ENCODE measurements at regions not wholly inside any gene's neighbourhood (a gene's known extent, or its start where the extent isn't known, plus 50 kb on each side); places are given as distances from the start of the nearest gene placed in this dataset.
"Not testable (repeated sequence)": the region's sequence is repeated elsewhere in the genome, so short reads cannot be mapped to it uniquely, and the experiment has no call there.

GRCh38 chr5:92944903-92945604 lies 636.0 kb downstream of the NR2F1-AS1 start:
- no peak for DNase-seq (ENCODE audit: low spot score)

GRCh38 chr5:92944337-92944736 lies 636.7 kb downstream of the NR2F1-AS1 start:
- no peak for TF ChIP-seq CTCF (IDR thresholded peaks at IDR 0.05; ENCODE audit: extremely low read depth, missing control alignments)
- DNase-seq (ENCODE audit: low spot score), result no peak

More at GRCh38 chr5:92944903-92945604, 636.0 kb downstream of the NR2F1-AS1 start:
- TF ChIP-seq CTCF (IDR thresholded peaks at IDR 0.05; ENCODE audit: extremely low read depth, missing control alignments), result no peak

- no peak for DNase-seq (ENCODE audit: low spot score)
- no peak for TF ChIP-seq CTCF (IDR thresholded peaks at IDR 0.05; ENCODE audit: extremely low read depth, missing control alignments)
Observed at GRCh38 chr5:92942762-92943161, 638.3 kb downstream of the NR2F1-AS1 start.

GRCh38 chr5:92941806-92942205 lies 639.2 kb downstream of the NR2F1-AS1 start:
- no peak for TF ChIP-seq CTCF (IDR thresholded peaks at IDR 0.05; ENCODE audit: extremely low read depth, missing control alignments)
- DNase-seq (ENCODE audit: low spot score), result no peak

- no peak for TF ChIP-seq CTCF (IDR thresholded peaks at IDR 0.05; ENCODE audit: extremely low read depth, missing control alignments)
- DNase-seq (ENCODE audit: low spot score), result no peak
Observed at GRCh38 chr5:92939428-92939827, 641.6 kb downstream of the NR2F1-AS1 start.

GRCh38 chr5:92937396-92937795 lies 643.6 kb downstream of the NR2F1-AS1 start:
- DNase-seq (ENCODE audit: low spot score), result not testable (repeated sequence)

GRCh38 chr5:92930057-92930456 lies 651.0 kb downstream of the NR2F1-AS1 start:
- DNase-seq (ENCODE audit: low spot score), result no peak
- TF ChIP-seq CTCF (IDR thresholded peaks at IDR 0.05; ENCODE audit: extremely low read depth, missing control alignments), result no peak

- no peak for TF ChIP-seq CTCF (IDR thresholded peaks at IDR 0.05; ENCODE audit: extremely low read depth, missing control alignments)
- DNase-seq (ENCODE audit: low spot score), result no peak
Observed at GRCh38 chr5:92927291-92927778, 653.7 kb downstream of the NR2F1-AS1 start.

Data from GM20000 (cell line).